ENCODE measurements at regions not wholly inside any gene's neighbourhood (a gene's known extent, or its start where the extent isn't known, plus 50 kb on each side); places are given as distances from the start of the nearest gene placed in this dataset.

DNA sequence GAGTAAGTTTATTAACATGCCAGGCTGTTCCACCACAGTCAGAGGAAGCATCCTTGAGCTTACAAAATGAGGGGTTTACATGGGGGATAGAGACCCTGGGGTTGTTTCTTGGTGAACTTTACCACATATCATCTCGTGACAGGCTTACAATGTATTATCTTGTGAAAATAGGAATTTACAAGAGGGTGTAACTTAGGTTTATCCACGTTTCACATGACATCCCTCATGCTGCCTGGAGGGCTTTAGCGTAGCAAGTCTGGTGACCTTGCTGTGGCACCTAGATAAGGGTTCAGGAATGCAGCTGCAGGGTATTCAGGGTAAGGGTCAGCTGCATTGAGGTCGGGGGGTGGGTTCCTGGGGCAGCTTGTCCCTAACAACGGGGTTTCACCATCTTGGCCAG, 154.6 kb upstream of the ARG1 start:
- Histone ChIP-seq H3K27ac (no peak overlapping the region), H3K4me1 (ENCODE audit: low read depth, poor library complexity, severe bottlenecking) (no peaks in the 10 kb centered on the region), H3K4me2 (no peak overlapping the region), H3K4me3 (IDR thresholded peaks at IDR 0.05; ENCODE audit: insufficient read depth, low read depth, low read length) (no peak overlapping the region), H4K20me1 (ENCODE audit: insufficient read depth) (no peaks in the 10 kb centered on the region), H3K36me3 (ENCODE audit: insufficient read depth) (no peaks in the 10 kb centered on the region), H3K79me2 (ENCODE audit: insufficient read depth, low read depth) (no peaks in the 10 kb centered on the region), H3K27me3 (ENCODE audit: insufficient read depth, low read depth) (no peaks in the 10 kb centered on the region), H3K9ac (no peak overlapping the region), H2AFZ (ENCODE audit: low read depth) (no peak overlapping the region)
- TF ChIP-seq, protein P1, sequence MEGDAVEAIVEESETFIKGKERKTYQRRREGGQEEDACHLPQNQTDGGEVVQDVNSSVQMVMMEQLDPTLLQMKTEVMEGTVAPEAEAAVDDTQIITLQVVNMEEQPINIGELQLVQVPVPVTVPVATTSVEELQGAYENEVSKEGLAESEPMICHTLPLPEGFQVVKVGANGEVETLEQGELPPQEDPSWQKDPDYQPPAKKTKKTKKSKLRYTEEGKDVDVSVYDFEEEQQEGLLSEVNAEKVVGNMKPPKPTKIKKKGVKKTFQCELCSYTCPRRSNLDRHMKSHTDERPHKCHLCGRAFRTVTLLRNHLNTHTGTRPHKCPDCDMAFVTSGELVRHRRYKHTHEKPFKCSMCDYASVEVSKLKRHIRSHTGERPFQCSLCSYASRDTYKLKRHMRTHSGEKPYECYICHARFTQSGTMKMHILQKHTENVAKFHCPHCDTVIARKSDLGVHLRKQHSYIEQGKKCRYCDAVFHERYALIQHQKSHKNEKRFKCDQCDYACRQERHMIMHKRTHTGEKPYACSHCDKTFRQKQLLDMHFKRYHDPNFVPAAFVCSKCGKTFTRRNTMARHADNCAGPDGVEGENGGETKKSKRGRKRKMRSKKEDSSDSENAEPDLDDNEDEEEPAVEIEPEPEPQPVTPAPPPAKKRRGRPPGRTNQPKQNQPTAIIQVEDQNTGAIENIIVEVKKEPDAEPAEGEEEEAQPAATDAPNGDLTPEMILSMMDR (conservative IDR thresholded peaks at IDR 0.05; ENCODE audit: low read depth, low read length) = no peak

DNA sequence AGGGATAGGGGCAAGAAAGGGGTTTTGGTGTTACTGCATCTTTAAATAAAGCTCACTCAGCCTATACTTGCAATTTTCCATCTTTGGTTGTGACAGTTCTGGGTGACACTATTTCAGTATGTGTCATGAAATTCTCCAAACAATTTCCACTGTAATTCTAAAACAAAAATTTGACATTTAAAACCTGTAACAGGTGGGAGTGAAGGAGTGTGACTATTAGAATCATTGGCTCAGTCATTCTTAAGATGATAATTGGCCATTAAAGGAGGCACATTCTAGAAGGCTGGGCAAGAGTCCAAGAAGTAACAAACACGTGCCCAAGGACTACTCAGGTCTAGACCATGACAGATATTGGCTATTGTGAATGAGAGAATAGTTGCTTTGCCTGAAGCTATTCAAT, 153.3 kb upstream of the ARG1 start:
- no peaks in the 10 kb centered on the region for H3K4me1 ChIP-seq (ENCODE audit: low read depth, poor library complexity, severe bottlenecking)
- no peak overlapping the region for H3K9ac ChIP-seq
- no peak overlapping the region for H3K27ac ChIP-seq
- H3K4me2 ChIP-seq = no peak overlapping the region
- H3K79me2 ChIP-seq (ENCODE audit: insufficient read depth, low read depth) = no peaks in the 10 kb centered on the region
- H4K20me1 ChIP-seq (ENCODE audit: insufficient read depth) = no peaks in the 10 kb centered on the region
- H3K27me3 ChIP-seq (ENCODE audit: insufficient read depth, low read depth) = no peaks in the 10 kb centered on the region
- H2AFZ ChIP-seq (ENCODE audit: low read depth) = no peak overlapping the region
- H3K36me3 ChIP-seq (ENCODE audit: insufficient read depth) = no peaks in the 10 kb centered on the region
- TF ChIP-seq, protein P1 (conservative IDR thresholded peaks at IDR 0.05; ENCODE audit: low read depth, low read length) = no peak
- H3K4me3 ChIP-seq (IDR thresholded peaks at IDR 0.05; ENCODE audit: insufficient read depth, low read depth, low read length) = no peak overlapping the region

DNA sequence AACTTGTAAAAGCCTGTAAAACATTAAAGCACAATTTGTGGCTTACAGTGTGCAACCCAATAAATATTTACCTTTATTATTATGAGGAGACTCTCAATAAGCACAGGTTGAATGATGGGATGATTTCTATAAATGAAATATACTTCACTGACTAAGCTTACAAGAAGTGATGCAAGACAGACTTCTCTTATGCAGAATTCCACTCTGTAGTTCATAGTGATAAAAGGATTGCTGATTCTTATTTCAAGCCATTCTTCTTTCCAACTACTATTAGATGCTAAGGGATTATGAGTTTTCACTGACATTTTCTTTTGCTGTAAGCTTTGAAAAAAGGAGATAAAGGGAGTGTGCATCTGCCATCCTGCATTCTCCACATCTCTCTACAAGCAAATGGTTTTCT, 149.0 kb upstream of the ARG1 start:
- no peaks in the 10 kb centered on the region for H3K4me1 ChIP-seq (ENCODE audit: low read depth, poor library complexity, severe bottlenecking)
- H3K4me2 ChIP-seq = no peak overlapping the region
- H3K9ac ChIP-seq = no peak overlapping the region
- no peaks in the 10 kb centered on the region for H4K20me1 ChIP-seq (ENCODE audit: insufficient read depth)
- no peak overlapping the region for H2AFZ ChIP-seq (ENCODE audit: low read depth)
- H3K27ac ChIP-seq = no peak overlapping the region
- no peaks in the 10 kb centered on the region for H3K36me3 ChIP-seq (ENCODE audit: insufficient read depth)
- H3K27me3 ChIP-seq (ENCODE audit: insufficient read depth, low read depth) = no peaks in the 10 kb centered on the region
- H3K4me3 ChIP-seq (IDR thresholded peaks at IDR 0.05; ENCODE audit: insufficient read depth, low read depth, low read length) = no peak overlapping the region
- H3K79me2 ChIP-seq (ENCODE audit: insufficient read depth, low read depth) = no peaks in the 10 kb centered on the region
- TF ChIP-seq, protein P1 (conservative IDR thresholded peaks at IDR 0.05; ENCODE audit: low read depth, low read length) = no peak

DNA sequence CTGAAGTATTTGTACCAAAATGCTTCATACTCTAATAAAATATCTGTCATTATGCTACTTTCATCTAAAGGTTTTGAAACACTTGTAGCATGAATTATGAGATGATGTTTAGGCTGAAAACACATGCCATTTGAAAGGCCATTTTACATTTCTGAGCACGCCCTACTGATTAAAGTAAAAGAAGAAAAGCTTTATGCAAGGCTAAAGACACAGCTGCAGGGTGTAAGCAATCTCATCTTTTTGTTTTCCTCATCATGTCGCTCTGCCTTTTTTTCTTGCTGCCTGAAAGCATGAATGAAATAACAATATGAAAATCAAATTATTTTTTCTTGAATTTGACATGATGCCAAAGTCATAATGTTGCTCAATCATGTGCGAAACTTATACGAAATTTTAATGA, 148.6 kb upstream of the ARG1 start:
- no peaks in the 10 kb centered on the region for H3K79me2 ChIP-seq (ENCODE audit: insufficient read depth, low read depth)
- no peak overlapping the region for H2AFZ ChIP-seq (ENCODE audit: low read depth)
- no peaks in the 10 kb centered on the region for H3K36me3 ChIP-seq (ENCODE audit: insufficient read depth)
- no peaks in the 10 kb centered on the region for H4K20me1 ChIP-seq (ENCODE audit: insufficient read depth)
- H3K27ac ChIP-seq = no peak overlapping the region
- no peaks in the 10 kb centered on the region for H3K27me3 ChIP-seq (ENCODE audit: insufficient read depth, low read depth)
- H3K4me2 ChIP-seq = no peak overlapping the region
- TF ChIP-seq, protein P1 (conservative IDR thresholded peaks at IDR 0.05; ENCODE audit: low read depth, low read length) = no peak
- H3K4me3 ChIP-seq (IDR thresholded peaks at IDR 0.05; ENCODE audit: insufficient read depth, low read depth, low read length) = no peak overlapping the region
- H3K9ac ChIP-seq = no peak overlapping the region
- H3K4me1 ChIP-seq (ENCODE audit: low read depth, poor library complexity, severe bottlenecking) = no peaks in the 10 kb centered on the region

Measured in KMS-11 (cell line).